DND-41 (cell line): ENCODE measurements at regions not wholly inside any gene's neighbourhood (a gene's known extent, or its start where the extent isn't known, plus 50 kb on each side); places are given as distances from the start of the nearest gene placed in this dataset.

Experiments used
- CTCF ChIP-seq: IDR thresholded peaks from 2 replicates; pipeline ENCODE4 v1.5.1; 2012; ENCODE audit warnings: borderline replicate concordance, low read length, moderate library complexity, mild to moderate bottlenecking; ENCODE audit not compliant: poor library complexity, severe bottlenecking; ENCODE audit errors: extremely low read depth
- EZH2 ChIP-seq: IDR thresholded peaks from 3 replicates; pipeline ENCODE4 v1.6.1; 2012; ENCODE audit warnings: borderline replicate concordance, low read depth, mild to moderate bottlenecking, moderate library complexity, low read length, inconsistent platforms; ENCODE audit not compliant: severe bottlenecking

DNA sequence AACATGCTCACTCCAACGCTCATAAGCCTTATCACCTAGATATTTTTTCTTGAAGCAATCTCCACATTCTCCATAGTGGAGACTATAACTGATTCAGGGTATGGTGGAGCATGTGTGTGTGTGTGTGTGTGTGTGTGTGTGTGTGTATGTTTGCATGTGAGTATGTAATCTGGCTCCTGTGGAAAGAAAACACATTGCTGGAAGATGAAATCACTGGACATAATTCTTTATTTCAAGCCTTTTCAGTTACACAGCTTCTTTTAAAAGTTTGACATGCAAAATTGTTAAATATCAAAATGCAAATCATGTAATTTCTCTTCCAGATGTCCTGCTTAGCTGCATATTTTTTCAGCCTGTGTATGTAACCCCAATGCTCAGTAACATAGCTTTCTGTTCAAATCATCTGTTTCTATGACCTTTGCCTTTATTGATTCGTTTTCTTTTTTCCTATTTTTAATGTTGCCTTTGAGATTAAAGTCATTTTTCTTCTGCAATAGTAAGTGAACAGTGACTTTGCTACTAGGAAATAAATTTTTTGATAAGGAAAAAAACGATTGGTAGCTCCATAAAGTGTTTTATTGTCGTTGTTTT lies 80.5 kb upstream of the BTG1 start:
- no peak for TF ChIP-seq CTCF
- no peak for TF ChIP-seq EZH2
